Putamen (tissue), 1 donor: ENCODE measurements at regions not wholly inside any gene's neighbourhood (a gene's known extent, or its start where the extent isn't known, plus 50 kb on each side); places are given as distances from the start of the nearest gene placed in this dataset.
"Not testable (repeated sequence)": the region's sequence is repeated elsewhere in the genome, so short reads cannot be mapped to it uniquely, and the experiment has no call there.

Source experiments
- DNase-seq: peaks from one replicate; pipeline ENCODE4 v3.0.0-alpha.2; 2016; ENCODE audit warnings: low spot score

- no peak for DNase-seq
Measured at GRCh38 chr7:131858611-131859010, 302.2 kb upstream of the PODXL start.

GRCh38 chr7:131849472-131849871 is 293.0 kb upstream of the PODXL start:
- no peak for DNase-seq

GRCh38 chr7:131848033-131848432 is 291.6 kb upstream of the PODXL start:
- no peak for DNase-seq

- DNase-seq = no peak
Measured at GRCh38 chr7:131845573-131846314, 289.3 kb upstream of the PODXL start.

- no peak for DNase-seq
Measured at GRCh38 chr7:131844369-131844768, 287.9 kb upstream of the PODXL start.

- no peak for DNase-seq
Measured at GRCh38 chr7:131843898-131844331, 287.5 kb upstream of the PODXL start.

DNA sequence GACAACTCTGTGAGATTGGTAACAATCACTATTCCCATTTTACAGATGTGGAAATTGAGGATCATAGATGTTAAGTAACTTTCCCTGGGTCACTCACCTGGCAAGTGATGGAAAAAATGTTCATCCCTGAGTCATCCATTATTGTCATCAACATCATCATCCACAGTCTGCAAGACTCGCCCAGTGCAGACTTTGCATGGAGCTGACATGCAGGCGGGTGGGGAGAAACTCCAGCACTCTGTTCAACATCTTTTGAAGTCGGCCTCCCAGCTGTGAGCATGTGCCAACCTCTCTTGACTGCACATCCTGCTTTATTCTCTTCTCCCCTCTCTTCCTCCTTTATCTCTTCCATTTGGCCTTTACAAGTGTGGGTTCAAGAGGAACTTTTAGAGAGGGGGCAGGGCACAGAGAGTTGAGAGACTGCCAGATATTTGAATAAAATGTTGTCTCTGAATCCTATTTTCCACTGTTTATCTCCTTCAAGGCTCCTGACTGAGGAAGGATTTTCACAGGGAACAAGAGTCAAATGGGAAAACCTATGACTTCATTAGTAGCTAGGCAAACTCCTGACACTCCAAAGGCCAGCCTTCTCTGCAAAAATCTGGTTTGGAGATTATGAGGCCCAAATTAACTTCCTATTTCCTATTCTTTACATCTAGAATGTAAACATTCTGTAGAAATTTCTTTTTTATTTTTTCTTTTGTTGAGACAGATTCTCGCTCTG is 283.7 kb upstream of the PODXL start:
- no peak for DNase-seq

DNA sequence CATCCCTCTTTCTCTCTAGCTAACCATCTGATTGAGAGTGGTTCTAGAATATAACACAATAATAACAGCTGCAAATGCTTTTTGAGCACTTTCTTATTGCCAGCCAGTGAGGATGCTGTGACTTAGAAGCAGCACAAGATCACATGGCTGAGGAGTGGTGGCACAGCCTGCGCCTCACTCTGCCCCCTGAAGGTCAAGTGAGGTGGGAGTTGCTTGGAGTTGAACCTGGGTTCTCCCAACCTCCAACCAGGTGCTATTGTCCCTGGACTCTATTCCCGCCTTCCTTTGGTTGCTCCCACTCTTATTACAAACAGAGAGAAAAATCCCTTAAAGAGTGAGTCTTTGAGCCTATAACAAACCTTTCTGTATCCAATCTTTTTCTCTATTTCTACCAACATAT is 280.3 kb upstream of the PODXL start:
- no peak for DNase-seq

GRCh38 chr7:131835141-131835540 is 278.7 kb upstream of the PODXL start:
- no peak for DNase-seq

DNA sequence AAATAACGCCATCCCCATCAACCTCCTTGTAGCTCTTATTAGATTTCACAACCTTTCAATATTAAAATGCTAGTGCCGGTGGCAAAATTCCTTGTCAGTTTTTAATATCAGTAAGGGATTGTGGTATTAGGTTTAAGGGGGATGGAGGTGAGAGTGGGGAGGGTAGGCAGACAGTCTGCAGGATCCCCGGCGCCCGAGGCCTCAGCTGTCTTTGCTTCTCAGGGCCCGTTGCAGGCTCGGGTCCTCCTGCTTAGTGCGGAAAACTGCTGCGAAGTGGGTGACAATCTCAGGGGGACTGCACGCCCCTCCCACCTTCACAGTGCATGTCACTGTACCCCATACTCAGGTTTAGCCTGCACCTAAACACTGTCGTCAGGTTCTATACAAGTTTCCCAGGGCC is 274.3 kb upstream of the PODXL start:
- no peak for DNase-seq

GRCh38 chr7:131829947-131830558 is 273.6 kb upstream of the PODXL start:
- no peak for DNase-seq

DNA sequence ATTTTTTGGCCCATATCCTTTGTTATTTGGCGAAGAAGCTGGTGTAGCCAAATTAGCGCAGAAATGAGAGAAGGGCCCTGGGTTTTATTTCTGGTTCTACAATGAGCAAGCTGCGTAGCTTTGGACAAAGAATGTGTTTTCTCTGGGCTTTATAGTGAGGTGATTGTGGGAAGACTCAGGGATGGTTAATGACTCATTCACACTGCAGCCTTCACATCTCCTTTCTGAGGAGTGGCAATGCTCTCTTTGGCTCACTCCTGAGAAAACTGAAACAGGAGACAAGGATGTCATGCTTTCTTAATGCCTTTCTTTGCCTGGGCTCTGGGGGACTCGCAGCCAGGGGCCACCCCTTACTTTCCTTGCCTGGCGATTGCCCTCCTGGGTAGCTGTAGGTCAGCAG is 271.0 kb upstream of the PODXL start:
- DNase-seq = no peak

- DNase-seq = no peak
Measured at GRCh38 chr7:131826960-131827359, 270.5 kb upstream of the PODXL start.

GRCh38 chr7:131823961-131824440 is 267.6 kb upstream of the PODXL start:
- not testable (repeated sequence) for DNase-seq

DNA sequence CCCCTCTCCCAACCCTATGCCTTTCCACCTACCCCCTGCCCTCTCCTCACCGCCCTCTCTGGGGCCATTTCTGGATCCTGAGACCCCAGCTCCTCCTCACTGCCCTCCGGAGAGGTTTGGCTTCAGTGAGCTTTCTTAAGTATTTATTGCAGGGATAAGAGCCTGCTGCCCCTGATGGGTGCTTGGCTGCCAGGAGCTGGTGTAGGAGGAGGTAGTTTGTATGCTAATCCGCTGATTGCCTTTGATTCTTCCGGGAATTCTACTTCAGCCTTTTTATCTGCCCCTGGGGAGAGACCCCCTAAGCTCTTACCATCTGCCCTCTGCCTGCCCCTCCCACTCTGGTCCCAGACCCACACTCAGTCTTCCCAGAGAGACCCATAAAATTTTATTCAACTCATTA is 263.5 kb upstream of the PODXL start:
- DNase-seq = no peak

GRCh38 chr7:131816391-131817007 is 260.1 kb upstream of the PODXL start:
- no peak for DNase-seq

GRCh38 chr7:131808736-131809135 is 252.3 kb upstream of the PODXL start:
- DNase-seq = no peak

GRCh38 chr7:131808156-131808555 is 251.7 kb upstream of the PODXL start:
- not testable (repeated sequence) for DNase-seq

- DNase-seq = no peak
Measured at GRCh38 chr7:131803816-131804215, 247.4 kb upstream of the PODXL start.

DNA sequence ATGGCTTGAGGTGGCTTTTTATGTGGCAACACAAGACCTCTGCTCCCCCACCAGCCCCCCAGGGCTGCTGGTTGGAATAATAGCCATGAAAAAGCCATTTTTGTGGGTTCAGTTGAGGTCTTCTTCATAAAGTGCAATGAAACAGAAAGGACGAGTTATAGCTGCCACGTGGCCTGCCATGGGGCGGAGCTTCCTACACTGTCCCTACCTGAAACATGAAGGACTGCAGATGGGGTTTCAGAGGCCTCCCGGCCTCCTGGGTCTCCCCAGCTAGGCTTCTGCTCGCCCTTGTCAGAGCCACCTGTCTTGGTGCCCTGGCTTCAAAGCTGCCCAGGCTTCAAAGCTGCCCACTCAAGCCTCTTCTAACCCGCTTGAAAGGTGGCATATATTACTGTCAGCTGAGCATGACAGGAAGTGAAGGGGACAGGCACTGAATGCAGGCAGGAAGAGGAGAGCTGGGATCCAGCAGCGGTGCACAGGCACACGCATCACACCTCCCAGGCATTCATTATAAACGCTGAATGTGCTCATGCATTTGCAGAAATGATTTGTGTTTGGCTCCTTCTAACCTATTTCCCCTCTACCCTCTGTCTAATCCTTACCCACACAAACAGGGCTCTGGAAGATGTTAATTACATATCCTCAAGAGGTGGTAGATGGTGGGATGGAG is 245.9 kb upstream of the PODXL start:
- DNase-seq = no peak

- no peak for DNase-seq
Measured at GRCh38 chr7:131800531-131800930, 244.1 kb upstream of the PODXL start.

- no peak for DNase-seq
Measured at GRCh38 chr7:131800008-131800407, 243.6 kb upstream of the PODXL start.
